Activated CD4-positive, alpha-beta T cell treated with anti-CD3 and anti-CD28 coated beads, Interleukin-2, amount 10 ng/mL, durations not matched to agents 24 days and 14 days (primary cell): ENCODE measurements at regions not wholly inside any gene's neighbourhood (a gene's known extent, or its start where the extent isn't known, plus 50 kb on each side); places are given as distances from the start of the nearest gene placed in this dataset.

Source experiments
- DNase-seq: peaks from one replicate; pipeline ENCODE4 v3.0.0; 2022
- H3K27ac Mint-ChIP-seq: one replicate; pipeline ENCODE4 v1.8.0; 2022; ENCODE audit warnings: mild to moderate bottlenecking, mixed read lengths
- H3K27me3 Mint-ChIP-seq: one replicate; pipeline ENCODE4 v1.8.0; 2022; ENCODE audit warnings: mixed read lengths
- H3K36me3 Mint-ChIP-seq: one replicate; pipeline ENCODE4 v1.8.0; 2022; ENCODE audit warnings: low read depth, mild to moderate bottlenecking, mixed read lengths
- H3K4me1 Mint-ChIP-seq: one replicate; pipeline ENCODE4 v1.8.0; 2021; ENCODE audit warnings: mixed read lengths
- H3K4me3 Mint-ChIP-seq: one replicate; pipeline ENCODE4 v1.8.0; 2022; ENCODE audit warnings: mild to moderate bottlenecking, moderate library complexity, mixed read lengths
- H3K9me3 Mint-ChIP-seq: one replicate; pipeline ENCODE4 v1.8.0; 2021; ENCODE audit warnings: mixed read lengths
- intact Hi-C: fragments of 100-400 bp; cut with micrococcal nuclease; formaldehyde crosslinking; loops from one replicate; pipeline ENCODE4 v1.15.1; 2023

GRCh38 chrX:36913551-36913950 lies 94.6 kb upstream of the FAM47C start:
- Mint-ChIP-seq H3K27me3 (no peaks in the 10 kb centered on the region), H3K36me3 (no peaks in the 10 kb centered on the region), H3K4me1 (no peaks in the 10 kb centered on the region), H3K27ac (no peak overlapping the region), H3K9me3 (no peaks in the 10 kb centered on the region), H3K4me3 (no peak overlapping the region)
- DNase-seq = no peak
- intact Hi-C loops = no loop called here

- Mint-ChIP-seq H3K9me3 (no peaks in the 10 kb centered on the region), H3K4me3 (no peak overlapping the region), H3K27ac (no peak overlapping the region), H3K4me1 (no peaks in the 10 kb centered on the region), H3K27me3 (no peaks in the 10 kb centered on the region), H3K36me3 (no peaks in the 10 kb centered on the region)
- intact Hi-C loops = no loop called here
- DNase-seq = no peak
These were observed 91.2 kb upstream of the FAM47C start for GRCh38 chrX:36916941-36917340.

- intact Hi-C loops = no loop called here
- no peak overlapping the region for H3K4me3 Mint-ChIP-seq
These were observed 80.5 kb upstream of the FAM47C start for GRCh38 chrX:36927712-36928111.

GRCh38 chrX:36930491-36930890 lies 77.7 kb upstream of the FAM47C start:
- Mint-ChIP-seq H3K27me3 (no peaks in the 10 kb centered on the region), H3K36me3 (no peaks in the 10 kb centered on the region), H3K9me3 (no peaks in the 10 kb centered on the region), H3K4me1 (no peaks in the 10 kb centered on the region), H3K27ac (no peak overlapping the region), H3K4me3 (no peak overlapping the region)
- intact Hi-C loops = no loop called here
- DNase-seq = no peak

More at GRCh38 chrX:36927712-36928111, 80.5 kb upstream of the FAM47C start:
- Mint-ChIP-seq H3K9me3 (no peaks in the 10 kb centered on the region), H3K27me3 (no peaks in the 10 kb centered on the region), H3K4me1 (no peaks in the 10 kb centered on the region), H3K27ac (no peak overlapping the region), H3K36me3 (no peaks in the 10 kb centered on the region)
- no peak for DNase-seq

GRCh38 chrX:36947214-36947613 lies 61.0 kb upstream of the FAM47C start:
- no peak overlapping the region for H3K4me3 Mint-ChIP-seq
- H3K27me3 Mint-ChIP-seq = peaks cover 1% of the 10 kb centered on the region
- intact Hi-C loops = no loop called here
- DNase-seq = no peak
- H3K36me3 Mint-ChIP-seq = no peaks in the 10 kb centered on the region
- no peaks in the 10 kb centered on the region for H3K9me3 Mint-ChIP-seq
- H3K4me1 Mint-ChIP-seq = no peaks in the 10 kb centered on the region
- H3K27ac Mint-ChIP-seq = no peak overlapping the region

DNA sequence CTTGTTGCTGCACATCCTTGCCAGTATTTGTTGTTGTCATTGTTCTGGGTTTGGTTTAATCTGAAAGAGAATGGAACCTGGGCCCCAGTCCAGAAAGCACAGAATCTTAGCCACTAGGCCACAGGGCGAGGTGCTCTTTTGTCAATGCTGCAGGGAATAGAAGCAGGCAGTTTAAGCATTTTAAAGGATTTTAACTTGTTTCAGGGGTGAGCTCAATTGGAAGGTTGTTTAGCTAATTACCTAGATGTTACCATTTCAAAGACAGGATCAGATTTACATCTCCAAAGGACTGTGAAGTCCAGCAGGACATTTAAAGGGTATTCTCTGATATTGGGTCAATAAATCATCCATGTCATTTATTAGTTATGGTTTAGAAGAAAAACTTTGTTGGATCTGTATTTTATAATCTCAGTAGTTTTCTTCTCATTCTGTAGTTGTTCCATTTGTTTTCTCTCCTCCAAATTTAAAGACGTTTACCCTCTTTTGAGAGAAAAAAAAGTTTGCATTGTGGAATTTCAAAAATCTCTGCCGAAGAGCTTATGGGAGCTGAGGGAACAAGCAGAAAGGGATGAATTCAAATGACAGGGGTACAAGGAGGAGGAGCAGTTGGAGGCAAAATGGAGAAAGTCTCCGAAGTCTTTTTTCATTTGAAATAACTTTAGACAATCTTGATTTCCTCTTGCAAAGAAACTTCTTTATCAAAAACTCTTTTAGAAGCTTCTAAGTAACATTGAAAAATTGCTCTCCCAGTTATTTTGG lies 57.5 kb upstream of the FAM47C start:
- H3K36me3 Mint-ChIP-seq = no peaks in the 10 kb centered on the region
- no peak overlapping the region for H3K27ac Mint-ChIP-seq
- H3K27me3 Mint-ChIP-seq = peaks cover 1% of the 10 kb centered on the region
- intact Hi-C loops = no loop called here
- no peaks in the 10 kb centered on the region for H3K9me3 Mint-ChIP-seq
- DNase-seq = no peak
- no peak overlapping the region for H3K4me3 Mint-ChIP-seq
- H3K4me1 Mint-ChIP-seq = no peaks in the 10 kb centered on the region

- no peaks in the 10 kb centered on the region for H3K36me3 Mint-ChIP-seq
- H3K4me3 Mint-ChIP-seq = no peak overlapping the region
- peaks cover 16% of the 10 kb centered on the region for H3K27me3 Mint-ChIP-seq
- no peak for DNase-seq
- intact Hi-C loops = no loop called here
- H3K4me1 Mint-ChIP-seq = peaks cover 2% of the 10 kb centered on the region
- no peaks in the 10 kb centered on the region for H3K9me3 Mint-ChIP-seq
- H3K27ac Mint-ChIP-seq = no peak overlapping the region
These were observed 50.5 kb upstream of the FAM47C start for GRCh38 chrX:36957425-36958328.
